GM19395 (cell line): ENCODE measurements at regions not wholly inside any gene's neighbourhood (a gene's known extent, or its start where the extent isn't known, plus 50 kb on each side); places are given as distances from the start of the nearest gene placed in this dataset.
"Not testable (repeated sequence)": the region's sequence is repeated elsewhere in the genome, so short reads cannot be mapped to it uniquely, and the experiment has no call there.

ENCODE experiments used
- ATAC-seq: cut with Tn5 transposase; IDR thresholded peaks from one replicate; pipeline ENCODE4 v1.9.1; 2021; ENCODE audit warnings: mild to moderate bottlenecking, moderate library complexity; ENCODE audit not compliant: unreplicated experiment

DNA sequence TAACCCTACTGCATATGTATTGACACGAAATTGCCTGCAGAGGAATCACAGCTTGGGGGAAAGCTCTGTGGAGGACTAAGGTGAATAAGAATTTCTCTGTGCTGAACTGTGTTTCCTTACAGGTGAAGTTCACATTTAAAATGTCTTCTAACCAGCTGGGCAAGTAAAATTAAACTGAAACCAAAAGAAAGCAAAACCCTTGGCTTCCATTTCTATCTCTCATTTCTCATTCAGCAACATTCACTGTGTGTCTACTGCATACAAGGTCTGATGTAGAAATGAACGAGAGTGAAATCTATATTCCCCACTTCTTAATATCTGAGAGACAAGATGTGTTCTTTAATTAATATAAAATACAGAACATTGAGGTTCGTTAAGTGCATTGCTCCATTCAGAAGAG is 397.3 kb downstream of the SOX11 start:
- no peak for ATAC-seq

DNA sequence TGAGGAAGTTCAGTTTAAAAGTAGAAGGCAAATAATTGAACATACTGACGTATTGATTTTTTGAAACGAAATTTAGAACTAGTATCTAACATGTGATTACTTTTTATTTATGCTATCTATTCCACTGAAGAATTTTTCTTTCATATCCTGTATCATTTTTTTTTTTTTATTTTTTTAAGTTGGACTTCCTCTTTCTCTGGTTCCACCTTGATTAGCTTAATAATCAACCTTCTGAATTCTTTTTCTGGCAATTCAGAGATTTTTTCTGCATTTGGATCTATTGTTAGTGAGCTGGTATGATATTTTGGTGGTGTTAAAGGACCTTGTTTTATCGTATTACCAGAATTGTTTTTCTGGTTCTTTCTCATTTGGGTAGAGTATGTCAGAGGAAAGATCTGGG is 411.2 kb downstream of the SOX11 start:
- ATAC-seq: no peak

DNA sequence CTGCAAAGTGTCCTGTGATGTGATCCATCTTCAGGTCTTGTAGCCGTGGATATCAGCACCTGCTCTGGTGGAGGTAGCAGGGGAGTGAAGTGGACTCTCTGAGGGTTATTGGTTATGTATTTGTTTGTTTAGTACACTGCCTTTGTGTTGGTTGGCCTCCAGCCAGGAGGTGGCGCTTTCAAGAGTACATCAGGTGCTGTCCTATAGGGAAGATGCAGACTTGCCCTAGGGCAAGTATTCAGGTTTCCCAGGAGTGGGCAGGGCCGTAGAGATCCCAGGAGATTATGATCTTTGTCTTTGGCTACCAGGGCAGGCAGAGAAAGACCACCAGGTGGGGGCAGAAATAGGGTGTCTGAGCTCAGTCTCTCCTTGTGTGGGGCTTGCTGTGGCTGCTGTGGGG is 411.8 kb downstream of the SOX11 start:
- ATAC-seq: peak; percentile 57

DNA sequence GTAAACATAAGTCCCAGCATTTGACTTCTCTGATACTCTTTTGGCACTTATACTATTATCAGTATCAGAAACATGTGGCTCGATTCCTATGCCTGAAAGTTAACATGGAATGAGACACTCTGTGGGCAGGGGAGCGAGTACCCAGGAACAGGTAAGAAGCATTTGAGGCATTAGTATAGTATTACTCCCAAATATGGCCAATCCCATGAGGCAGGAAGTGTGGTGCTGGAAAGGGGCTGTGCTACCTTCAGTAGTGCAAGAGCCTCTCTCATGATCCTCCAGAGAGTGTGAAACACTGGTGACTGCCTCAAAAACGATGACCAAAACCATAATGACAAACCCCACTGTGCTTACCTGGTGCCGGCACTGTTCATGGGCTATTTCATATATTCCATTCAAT is 415.1 kb downstream of the SOX11 start:
- ATAC-seq: no peak

DNA sequence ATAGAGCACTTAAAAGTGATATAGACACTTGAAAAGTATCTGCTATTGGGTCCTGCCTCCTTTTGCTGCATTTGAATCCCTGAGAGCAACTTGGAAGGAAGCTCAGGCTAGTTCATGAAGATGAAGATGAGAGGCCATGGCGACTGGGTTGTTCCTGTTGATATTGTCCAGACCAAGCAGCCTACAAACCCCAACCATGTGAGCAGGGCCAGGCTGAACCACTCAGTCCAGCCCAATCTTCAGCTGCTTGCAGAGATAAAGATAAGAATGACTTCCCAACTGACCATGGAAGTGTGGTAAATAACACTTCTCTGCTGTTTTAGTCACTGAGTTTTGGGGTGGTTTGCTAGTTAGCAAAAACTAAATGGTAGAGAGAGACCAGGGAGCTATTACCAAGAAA is 417.6 kb downstream of the SOX11 start:
- ATAC-seq: no peak

DNA sequence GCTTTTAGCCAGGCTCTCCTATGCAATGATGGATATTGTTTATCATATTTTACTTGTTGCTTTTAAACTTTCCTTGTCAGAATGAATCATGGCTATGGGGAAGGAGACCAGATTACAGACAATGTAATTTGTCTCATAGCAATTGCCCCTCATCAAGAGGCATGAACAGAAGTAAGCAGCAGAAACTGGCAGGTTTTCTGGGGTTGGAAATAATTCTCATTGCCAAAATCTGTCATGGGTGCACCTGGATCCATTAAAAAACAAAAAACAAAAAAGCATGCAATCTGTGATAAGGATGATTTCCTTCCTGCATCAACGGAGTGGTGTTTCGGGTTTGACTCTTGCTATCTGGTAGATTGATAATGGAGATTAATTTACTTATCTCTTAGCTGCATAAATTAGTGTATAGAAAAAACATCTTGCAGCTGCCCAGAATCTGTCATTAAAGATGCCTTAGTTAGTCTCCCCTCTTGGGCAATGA is 419.6 kb downstream of the SOX11 start:
- no peak for ATAC-seq

DNA sequence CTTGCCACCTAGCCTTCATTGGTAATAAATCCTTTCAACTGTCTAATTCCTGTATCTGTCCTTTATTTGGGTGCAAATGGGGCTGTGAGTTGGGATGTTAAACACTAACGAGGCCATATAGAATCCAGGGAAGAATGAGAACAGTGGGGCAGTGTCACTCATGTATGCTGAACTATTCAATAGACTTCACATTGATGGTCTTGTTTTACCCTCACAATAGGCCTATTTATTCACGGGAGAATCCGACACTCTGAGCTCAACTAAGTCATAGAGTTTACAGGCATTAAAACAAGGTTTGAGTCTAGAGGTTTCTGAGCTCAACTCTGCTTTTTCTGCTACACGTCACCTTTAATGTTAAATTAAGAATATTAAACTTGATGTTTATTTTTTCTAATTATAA is 421.6 kb downstream of the SOX11 start:
- no peak for ATAC-seq

DNA sequence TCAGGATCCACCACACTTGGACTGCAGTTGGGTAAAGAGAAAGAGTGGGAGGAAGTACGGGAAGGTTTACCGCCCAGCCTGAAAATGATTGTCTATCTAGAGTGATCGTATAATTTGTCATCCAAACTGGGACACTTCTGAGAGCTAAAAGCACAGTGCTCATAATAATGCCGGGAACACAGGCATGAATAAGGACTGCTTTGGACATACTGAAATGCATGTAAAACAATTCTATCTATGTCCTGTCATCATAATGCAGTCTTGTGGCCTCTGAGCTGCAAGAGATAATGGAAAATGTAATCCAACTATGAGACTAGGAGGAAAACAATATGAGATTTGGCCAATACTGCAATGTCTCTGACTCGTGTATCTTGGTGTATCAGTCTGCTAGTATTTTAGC is 435.5 kb downstream of the SOX11 start:
- ATAC-seq: no peak

DNA sequence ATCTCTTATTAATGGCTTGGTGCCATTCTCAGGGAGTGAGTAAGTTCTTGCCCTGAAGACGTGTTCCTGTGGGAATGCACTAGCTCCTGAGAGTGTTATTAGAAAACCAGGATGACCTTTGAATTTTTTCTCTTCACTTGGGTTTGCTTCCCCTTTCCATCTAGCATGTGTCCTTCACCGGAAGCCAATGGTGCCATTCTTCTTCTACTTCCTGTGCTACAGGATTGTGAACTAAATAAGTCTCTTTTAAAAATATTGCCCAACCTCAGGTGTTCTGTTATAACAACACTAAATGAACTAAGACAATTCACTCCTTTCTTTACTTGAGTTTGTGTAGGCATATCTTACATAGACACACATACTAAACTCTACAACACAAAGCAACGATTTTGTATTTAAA is 447.0 kb downstream of the SOX11 start:
- no peak for ATAC-seq

DNA sequence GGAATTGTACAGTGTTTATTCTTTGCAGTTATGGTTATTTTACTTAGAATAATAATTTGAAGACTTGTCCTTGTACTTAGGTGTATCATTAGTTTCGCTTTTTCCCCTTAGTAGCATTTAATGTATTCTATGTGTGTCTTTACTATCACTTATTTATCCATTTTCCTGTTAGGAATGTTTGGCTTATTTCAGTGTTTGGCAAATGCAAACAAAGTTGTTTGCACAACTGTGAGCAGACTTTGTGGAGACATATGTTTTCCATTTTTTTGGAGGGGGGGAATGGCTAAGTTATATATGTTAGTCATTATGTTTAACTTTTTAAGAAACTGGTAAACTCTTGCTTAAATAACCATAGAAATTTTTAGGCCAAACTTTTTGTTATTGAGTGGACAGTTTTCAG is 447.7 kb downstream of the SOX11 start:
- ATAC-seq: no peak

DNA sequence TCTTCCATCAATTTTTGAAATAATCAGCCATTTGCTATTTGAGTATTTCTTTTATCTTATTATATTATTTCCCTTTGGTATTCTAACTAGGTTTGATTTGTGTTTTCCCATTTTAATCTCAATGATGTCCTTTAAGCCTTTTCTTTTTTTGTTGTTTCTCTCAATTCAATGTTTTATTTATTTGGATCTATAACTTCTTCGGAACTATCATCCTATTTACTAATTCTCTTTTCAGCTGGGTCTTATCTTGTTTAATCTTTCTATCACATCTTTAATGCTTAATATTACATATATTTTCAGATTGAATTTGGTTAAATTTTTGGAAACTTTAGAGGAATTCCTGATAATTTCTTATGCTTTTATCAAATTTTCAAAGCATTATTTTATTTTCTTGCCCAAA is 448.3 kb downstream of the SOX11 start:
- no peak for ATAC-seq

DNA sequence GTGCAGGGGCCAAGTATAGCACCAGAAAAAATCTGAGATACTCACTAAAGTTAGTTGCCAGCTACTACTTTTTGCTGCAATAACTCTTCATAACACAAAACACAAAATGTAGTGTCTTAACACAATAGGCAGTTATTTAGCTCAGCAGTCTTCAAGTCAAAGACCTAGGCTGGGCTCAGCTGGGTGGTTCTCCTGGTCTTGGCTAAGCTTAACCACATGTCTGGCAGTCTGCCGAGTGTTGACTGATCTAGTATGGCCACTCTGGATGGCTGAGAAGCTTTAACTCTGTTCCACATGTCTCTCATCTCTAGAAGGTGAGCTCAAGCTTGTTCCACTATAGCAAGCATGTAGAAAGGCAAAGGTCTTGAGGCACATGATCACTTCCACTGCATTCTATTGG is 451.6 kb downstream of the SOX11 start:
- ATAC-seq: no peak

DNA sequence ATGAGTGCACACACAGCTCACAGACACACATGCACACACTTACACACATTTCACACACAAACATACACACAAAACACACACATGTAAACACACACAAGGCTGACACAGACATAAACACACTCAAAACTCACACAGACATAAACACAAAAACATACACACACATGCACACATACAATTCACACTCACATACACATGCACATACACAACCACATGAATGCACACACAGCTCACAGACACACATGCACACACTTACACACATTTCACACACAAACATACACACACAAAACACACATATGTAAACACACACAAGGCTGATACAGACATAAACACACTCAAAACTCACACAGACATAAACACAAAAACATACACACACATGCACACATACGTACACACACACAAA is 455.0 kb downstream of the SOX11 start:
- not testable (repeated sequence) for ATAC-seq

DNA sequence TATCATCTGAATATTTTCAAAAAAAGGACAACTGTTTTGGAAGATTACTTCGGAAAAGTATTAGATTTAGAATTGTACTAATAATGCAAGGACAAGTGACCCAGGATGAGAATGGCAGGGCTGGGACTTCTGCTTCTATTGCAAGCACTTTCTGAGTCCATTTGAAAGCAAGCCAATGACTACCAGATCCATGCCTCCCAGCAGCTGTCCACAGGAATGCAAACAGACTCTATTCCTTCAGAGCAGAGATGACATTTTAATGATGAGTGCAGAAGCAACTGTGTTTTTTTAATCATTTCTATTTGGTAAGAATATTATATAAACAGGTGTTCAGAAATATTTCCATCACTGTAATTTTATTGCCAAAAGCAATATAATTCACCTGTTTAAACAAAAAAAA is 456.7 kb downstream of the SOX11 start:
- no peak for ATAC-seq

DNA sequence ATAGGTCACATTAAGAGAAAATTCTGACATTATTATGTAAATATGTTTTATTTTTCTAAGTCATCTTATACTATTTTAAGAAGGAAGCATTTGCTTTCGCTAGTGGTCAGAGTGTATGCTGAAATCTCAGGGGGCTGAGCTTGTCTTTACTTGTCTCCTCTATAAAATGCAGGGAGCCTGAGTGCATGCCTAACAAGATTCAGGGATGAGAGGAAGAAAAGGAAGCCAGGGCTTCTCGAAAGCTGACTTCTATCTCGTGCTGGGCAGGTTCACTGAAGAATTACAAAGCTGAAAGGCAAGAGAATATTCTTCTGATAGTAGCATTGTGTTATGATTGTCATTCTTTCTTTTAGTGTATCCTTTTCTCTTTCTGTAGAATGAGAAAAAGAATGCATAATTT is 467.4 kb downstream of the SOX11 start:
- ATAC-seq: no peak

DNA sequence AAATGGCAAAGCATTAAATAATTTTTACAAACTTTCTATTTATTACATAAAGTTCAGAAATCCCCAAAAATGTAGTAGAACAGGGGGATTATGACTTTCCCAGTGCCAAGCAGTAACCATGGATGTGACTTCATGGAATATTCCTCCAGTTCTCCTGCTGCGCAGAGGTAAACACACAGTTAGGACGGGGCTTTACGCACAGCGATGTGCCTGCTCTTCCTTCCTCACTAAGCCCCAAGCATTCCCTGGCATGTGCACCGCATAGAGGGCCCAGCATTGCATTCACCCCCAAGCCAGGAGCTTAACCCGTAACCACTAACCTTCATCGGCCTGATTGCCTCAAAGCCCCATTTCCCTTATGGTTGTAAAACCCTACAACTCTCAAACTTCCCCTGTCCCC is 471.7 kb downstream of the SOX11 start:
- no peak for ATAC-seq

DNA sequence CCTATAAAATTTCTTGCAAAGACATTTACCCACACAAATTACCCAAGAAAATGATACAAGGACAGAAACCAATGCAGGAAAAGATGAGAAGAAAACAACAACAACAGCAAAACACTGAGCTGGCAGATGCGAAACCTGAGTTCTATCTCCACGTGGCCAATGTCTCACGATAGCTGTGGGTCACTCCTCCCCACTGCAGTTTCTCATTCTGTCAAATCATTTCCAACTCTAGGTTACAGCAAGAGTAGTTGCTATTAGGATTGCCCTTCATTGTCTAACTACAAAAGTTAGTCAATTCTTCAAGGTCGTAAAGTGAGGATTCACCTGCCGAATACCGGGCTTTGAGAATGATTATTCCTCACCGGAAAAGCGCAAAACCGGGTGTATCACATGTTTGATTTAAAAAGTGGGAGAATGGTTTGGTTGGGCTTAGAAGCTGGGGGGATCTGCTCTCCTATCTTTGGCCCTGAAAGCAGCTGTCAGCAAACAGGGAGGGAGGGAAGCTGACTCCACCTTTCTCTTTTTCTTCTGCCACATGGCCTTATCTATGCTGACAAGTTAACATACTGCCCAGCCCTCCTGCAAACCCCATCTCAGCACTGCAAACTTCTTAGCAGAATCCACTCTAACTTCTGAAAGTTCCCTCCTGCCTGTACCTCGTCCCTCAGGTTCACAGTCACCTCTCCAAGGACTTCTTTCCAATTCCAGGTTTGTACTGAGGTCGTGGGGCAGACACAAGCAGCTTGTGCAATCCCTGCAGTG is 473.0 kb downstream of the SOX11 start:
- ATAC-seq: no peak

DNA sequence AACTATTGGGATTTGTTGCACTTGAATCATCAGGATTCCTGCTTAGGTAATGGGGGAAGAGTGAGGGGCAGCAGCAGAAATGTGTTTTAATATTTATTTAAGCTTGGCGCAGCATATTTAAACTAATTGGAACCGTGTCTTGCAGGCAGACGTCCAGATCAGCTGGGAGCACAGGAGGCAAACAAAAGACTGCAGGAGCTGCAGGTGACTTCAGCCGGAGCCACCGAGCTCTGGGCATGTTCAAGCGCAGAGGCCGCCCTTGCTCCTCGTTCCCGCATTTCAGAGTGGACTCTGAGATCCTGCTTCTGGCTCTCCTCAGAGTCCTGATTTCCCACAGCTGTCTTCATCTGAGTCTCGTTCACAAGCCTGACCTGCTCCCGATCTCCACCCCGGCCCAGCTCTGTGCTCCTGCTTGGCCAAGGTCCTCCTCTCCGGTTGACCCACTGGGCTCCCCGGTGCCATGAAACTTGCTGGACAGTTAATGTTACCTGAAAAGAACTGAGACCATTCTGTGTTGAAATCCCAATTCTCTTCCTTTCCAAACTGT is 475.5 kb downstream of the SOX11 start:
- no peak for ATAC-seq

DNA sequence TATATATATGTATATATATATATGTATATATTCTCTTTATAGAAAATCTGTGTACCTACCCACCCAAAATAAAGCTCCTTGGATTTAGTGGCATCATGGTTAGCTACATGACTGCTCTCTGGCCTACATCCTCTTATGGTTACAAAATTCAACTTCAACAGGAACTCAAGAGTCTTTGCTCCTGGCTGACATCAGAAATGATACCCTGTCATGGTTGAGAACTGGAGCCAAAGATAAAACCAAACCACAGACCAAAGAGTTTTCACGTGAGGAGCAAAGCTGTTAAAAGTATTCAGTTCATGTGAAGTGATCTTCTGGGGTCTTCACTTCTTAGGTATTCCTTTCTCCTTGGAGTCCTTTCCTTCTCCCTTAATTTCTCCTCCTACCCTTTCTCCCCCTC is 476.3 kb downstream of the SOX11 start:
- no peak for ATAC-seq

DNA sequence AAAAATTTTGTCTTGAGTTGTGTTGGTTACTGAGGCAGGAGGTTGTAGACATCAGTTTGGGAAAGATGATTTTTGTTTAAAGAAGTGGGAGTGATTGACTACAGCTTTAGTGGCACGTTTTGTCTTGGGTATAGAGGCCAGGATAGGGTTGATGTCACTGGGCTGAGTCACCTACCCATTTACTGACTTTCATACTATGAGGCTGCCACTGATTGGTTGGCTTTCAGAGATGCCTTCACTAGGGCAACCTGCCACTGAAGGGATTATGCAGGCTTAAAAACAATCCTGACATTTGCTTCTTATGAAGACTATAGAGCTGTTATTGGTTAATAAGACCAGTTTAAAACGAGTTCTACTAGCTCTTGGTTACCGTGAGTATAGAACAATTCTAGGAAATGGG is 479.1 kb downstream of the SOX11 start:
- ATAC-seq: no peak

DNA sequence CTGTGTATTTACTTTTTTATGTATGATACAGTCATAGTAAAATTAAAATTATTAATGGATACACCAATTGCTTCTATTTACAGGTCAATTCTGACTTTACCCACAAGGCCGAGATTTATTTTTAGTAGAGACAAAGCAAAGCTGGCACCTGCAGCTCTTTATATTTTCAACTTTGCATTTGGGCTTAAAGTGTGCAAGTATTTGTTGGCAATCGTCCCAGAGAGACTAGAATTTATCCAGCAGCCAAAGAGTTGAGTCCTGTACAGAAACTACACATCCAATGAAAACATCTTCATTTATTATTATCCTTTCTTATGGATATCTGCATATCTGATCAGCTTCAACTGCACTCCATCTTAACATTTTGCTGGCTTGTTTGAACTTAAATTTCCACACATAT is 485.6 kb downstream of the SOX11 start:
- no peak for ATAC-seq

DNA sequence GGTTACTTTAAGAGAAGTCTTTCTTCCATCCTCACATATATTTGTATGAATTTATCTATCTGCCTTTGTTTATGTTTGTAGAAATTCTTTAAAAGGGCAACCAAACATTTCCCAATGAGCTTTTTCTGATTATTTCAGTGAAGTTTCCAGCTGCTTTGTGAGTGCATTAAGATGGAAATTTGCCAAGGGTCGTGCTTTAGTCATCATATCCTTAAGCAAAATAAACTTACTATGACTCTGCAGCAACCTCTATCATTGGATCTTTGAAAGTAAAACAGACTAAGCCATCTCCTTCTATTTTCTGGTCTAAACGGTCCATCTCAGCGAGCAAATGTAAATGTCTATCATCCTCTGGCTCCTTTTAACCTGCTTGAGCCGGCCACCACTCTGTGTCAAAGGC is 489.3 kb downstream of the SOX11 start:
- no peak for ATAC-seq

DNA sequence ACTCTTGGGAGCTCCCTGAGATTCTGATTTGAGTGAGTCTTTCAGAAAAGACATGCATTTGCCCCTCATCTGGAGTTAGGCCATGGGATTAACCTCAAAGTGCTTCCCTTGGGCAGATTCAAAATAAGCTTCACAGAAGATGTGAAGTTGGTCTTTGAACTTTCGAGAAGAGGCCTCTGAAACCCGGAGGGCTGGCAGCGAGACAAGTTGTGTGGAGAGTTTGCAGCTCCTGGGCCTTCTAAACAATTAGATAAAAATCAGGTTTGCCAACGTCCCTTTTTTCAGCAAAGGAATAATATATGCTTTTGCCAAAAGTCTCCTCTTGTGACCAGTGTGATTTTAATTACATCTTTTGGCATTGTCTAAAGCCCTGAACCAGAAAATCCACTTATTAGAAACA is 489.7 kb downstream of the SOX11 start:
- no peak for ATAC-seq
